ENCODE measurements at regions not wholly inside any gene's neighbourhood (a gene's known extent, or its start where the extent isn't known, plus 50 kb on each side); places are given as distances from the start of the nearest gene placed in this dataset.

GRCh38 chr19:34023381-34023780 is 148.9 kb upstream of the LSM14A start:
- H3K9me3 ChIP-seq (ENCODE audit: control insufficient read depth, low read depth, low read length) = peaks cover 2% of the 10 kb centered on the region
- no peaks in the 10 kb centered on the region for H3K27me3 ChIP-seq (ENCODE audit: control insufficient read depth, extremely low read depth, insufficient read depth, low read length)
- no peak for FAIRE-seq
- no peak for DNase-seq (ENCODE audit: low read depth, low spot score)
- no peak overlapping the region for H3K27ac ChIP-seq (ENCODE audit: control insufficient read depth, insufficient read depth, low read length)
- H3K36me3 ChIP-seq (ENCODE audit: control insufficient read depth in 2 of 2, extremely low read depth in 1 of 2, insufficient read depth in 2 of 2, low read length in 2 of 2) = no peaks in the 10 kb centered on the region
- no peaks in the 10 kb centered on the region for H4K20me1 ChIP-seq (ENCODE audit: control insufficient read depth, extremely low read depth, insufficient read depth, low read length)
- dilution Hi-C loops (cut with MboI; ENCODE audit: extremely low pct_ligation_motif_present, low sequenced_read_pairs) = no loop called here
- H3K4me3 ChIP-seq (ENCODE audit: control insufficient read depth in 2 of 3, extremely low read depth in 1 of 3, insufficient read depth in 2 of 3, low read depth in 1 of 3, low read length in 3 of 3) = no peak overlapping the region
- no peaks in the 10 kb centered on the region for H3K79me2 ChIP-seq (ENCODE audit: control insufficient read depth, insufficient read depth, low read length)
- no peaks in the 10 kb centered on the region for H3K9me1 ChIP-seq (ENCODE audit: control insufficient read depth, extremely low read depth, insufficient read depth, low read length)
- no peak overlapping the region for H3K4me2 ChIP-seq (ENCODE audit: control insufficient read depth, extremely low read depth, insufficient read depth, low read depth, low read length)
- H3K9ac ChIP-seq (ENCODE audit: control insufficient read depth, extremely low read depth, insufficient read depth, low read length) = no peak overlapping the region
- no peaks in the 10 kb centered on the region for H3K4me1 ChIP-seq (ENCODE audit: control insufficient read depth, extremely low read depth, insufficient read depth, low read length)
- TF ChIP-seq CTCF (optimal IDR thresholded peaks at IDR 0.05 in 1 of 3, IDR thresholded peaks at IDR 0.05 in 1 of 3, conservative IDR thresholded peaks at IDR 0.05 in 1 of 3; ENCODE audit: extremely low read depth in 1 of 3, insufficient read depth in 2 of 3, low read length in 3 of 3) (no peak), EZH2 (IDR thresholded peaks at IDR 0.05; ENCODE audit: low read length) (no peak)
- no peak overlapping the region for H2AFZ ChIP-seq (ENCODE audit: control insufficient read depth, low read length)

- Histone ChIP-seq H3K4me1 (ENCODE audit: control insufficient read depth, extremely low read depth, insufficient read depth, low read length) (no peaks in the 10 kb centered on the region), H3K27ac (ENCODE audit: control insufficient read depth, insufficient read depth, low read length) (no peak overlapping the region), H3K9ac (ENCODE audit: control insufficient read depth, extremely low read depth, insufficient read depth, low read length) (no peak overlapping the region), H3K27me3 (ENCODE audit: control insufficient read depth, extremely low read depth, insufficient read depth, low read length) (no peaks in the 10 kb centered on the region), H2AFZ (ENCODE audit: control insufficient read depth, low read length) (no peak overlapping the region), H3K79me2 (ENCODE audit: control insufficient read depth, insufficient read depth, low read length) (no peaks in the 10 kb centered on the region), H3K9me1 (ENCODE audit: control insufficient read depth, extremely low read depth, insufficient read depth, low read length) (no peaks in the 10 kb centered on the region), H4K20me1 (ENCODE audit: control insufficient read depth, extremely low read depth, insufficient read depth, low read length) (no peaks in the 10 kb centered on the region), H3K4me2 (ENCODE audit: control insufficient read depth, extremely low read depth, insufficient read depth, low read depth, low read length) (no peak overlapping the region), H3K9me3 (ENCODE audit: control insufficient read depth, low read depth, low read length) (no peaks in the 10 kb centered on the region), H3K4me3 (ENCODE audit: control insufficient read depth in 2 of 3, extremely low read depth in 1 of 3, insufficient read depth in 2 of 3, low read depth in 1 of 3, low read length in 3 of 3) (no peak overlapping the region), H3K36me3 (ENCODE audit: control insufficient read depth in 2 of 2, extremely low read depth in 1 of 2, insufficient read depth in 2 of 2, low read length in 2 of 2) (no peaks in the 10 kb centered on the region)
- dilution Hi-C loops (cut with MboI; ENCODE audit: extremely low pct_ligation_motif_present, low sequenced_read_pairs) = no loop called here
- no peak for FAIRE-seq
- DNase-seq (ENCODE audit: low read depth, low spot score) = no peak
- TF ChIP-seq EZH2 (IDR thresholded peaks at IDR 0.05; ENCODE audit: low read length) (no peak), CTCF (optimal IDR thresholded peaks at IDR 0.05 in 1 of 3, IDR thresholded peaks at IDR 0.05 in 1 of 3, conservative IDR thresholded peaks at IDR 0.05 in 1 of 3; ENCODE audit: extremely low read depth in 1 of 3, insufficient read depth in 2 of 3, low read length in 3 of 3) (no peak)
Measured at GRCh38 chr19:34033880-34034279, 138.4 kb upstream of the LSM14A start.
